SKM-1 treated with dmso at 0.1 percent for 144 hours (cell line): ENCODE measurements at regions not wholly inside any gene's neighbourhood (a gene's known extent, or its start where the extent isn't known, plus 50 kb on each side); places are given as distances from the start of the nearest gene placed in this dataset.
"Not testable (repeated sequence)": the region's sequence is repeated elsewhere in the genome, so short reads cannot be mapped to it uniquely, and the experiment has no call there.

ENCODE experiments used
- DNase-seq: peaks from one replicate; lab custom pipeline; 2025; ENCODE audit not compliant: unreplicated experiment; lab: John Stamatoyannopoulos, UW

DNA sequence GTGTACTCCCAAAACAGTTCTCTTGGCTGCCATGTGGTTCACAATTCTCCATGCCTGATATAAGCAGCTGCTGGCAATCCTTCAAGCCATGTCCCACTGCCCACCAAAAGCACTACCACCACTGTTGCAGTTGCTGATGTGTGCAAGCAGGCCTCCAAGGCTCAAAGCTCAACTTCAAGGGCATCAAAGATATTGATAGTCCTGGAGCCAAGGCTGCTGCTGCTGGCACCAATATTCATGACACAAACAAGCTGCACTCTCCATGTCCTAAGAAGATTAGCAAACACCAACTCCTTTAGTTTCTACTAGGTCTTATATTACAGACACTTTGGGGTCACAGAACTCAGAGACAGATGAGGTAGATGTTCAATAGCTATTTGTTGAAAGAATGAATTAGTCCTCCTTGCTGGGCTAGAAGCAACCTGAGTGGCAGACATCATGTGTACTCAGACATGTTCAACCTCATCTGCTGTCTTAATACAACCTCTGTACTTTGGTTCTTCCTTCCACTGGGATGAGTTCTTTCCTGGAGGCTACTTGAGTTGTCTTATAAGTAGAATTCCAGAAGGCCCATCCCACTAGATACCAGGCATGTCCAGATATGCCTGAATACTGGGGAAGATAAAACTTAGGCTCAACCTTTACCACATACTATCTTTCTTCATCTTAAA lies 104.5 kb upstream of the UGP2 start:
- no peak for DNase-seq

GRCh38 chr2:63738019-63738418 lies 103.7 kb upstream of the UGP2 start:
- no peak for DNase-seq

- not testable (repeated sequence) for DNase-seq
Measured at GRCh38 chr2:63739180-63739579, 102.5 kb upstream of the UGP2 start.

GRCh38 chr2:63740020-63740419 lies 101.7 kb upstream of the UGP2 start:
- DNase-seq = no peak

- DNase-seq = no peak
Measured at GRCh38 chr2:63740943-63741342, 100.8 kb upstream of the UGP2 start.

DNA sequence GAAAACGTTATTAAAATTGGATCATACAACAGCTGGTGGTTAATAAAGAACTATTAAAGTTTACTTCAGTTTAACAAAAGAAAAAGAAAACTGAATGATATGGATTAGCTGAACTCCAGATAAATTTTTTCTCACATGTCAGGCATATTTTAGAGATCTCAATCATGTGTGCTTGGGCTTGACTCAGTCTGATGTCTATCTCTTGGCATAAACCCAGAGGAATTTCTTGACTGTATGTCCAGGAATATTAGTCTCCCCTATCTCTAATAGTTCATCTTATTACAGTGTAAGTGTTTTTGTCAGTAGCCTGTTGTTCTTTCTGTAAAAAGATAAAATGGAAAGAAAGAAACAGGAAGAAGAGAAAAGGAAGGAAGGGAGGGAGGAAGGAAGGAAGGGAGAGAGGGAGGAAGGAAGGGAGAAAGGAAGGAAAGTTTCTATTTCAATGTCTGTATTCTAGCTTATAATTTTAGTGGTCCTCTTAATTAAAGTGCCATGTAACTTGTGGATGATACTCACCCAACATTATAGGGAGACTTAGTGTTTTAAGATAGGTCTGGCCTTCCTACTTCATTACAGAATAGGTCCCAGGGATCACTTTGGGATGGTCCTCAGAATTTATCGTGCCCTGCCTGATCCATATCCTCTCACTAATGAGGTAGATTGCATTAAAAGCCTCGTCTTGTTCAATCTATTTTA lies 99.7 kb upstream of the UGP2 start:
- DNase-seq = no peak

GRCh38 chr2:63742580-63742976 lies 99.1 kb upstream of the UGP2 start:
- DNase-seq = no peak

DNA sequence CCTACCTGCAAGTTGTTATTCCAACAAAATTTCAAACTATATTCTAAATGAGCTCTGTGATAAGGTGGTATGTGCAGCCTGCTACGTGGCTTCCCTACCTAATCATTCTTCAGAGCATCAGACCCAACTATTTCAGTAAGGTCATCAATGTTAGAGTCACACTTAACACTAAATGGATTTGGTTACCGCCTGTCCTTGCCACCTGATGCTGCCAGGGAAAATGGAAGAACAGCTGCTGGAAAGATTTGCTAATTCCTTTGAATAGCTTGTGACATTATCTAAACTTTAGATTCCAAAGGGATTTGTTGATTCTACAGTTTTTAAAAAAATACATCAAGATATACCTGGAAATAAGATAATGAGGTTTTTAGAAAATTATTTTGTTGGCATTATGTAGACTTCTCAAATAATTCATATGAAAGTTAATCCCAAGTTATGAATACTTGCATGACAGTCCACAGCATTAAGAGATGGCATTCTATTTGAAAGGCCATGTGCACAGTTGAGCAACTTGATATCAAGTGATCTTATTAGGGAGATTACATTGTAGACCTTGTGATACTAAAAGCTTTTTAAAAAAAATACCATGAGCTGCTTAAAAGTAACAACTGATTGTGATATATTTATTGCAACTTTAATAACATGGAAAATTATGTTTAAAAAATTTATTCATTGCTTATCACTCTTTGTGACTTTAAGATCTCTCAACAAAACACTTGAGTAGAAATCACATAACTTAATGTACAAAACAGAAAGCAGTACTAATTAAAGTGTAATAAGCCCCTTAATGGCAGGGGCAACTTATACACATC lies 98.3 kb upstream of the UGP2 start:
- no peak for DNase-seq

GRCh38 chr2:63743982-63744966 lies 97.4 kb upstream of the UGP2 start:
- no peak for DNase-seq

DNA sequence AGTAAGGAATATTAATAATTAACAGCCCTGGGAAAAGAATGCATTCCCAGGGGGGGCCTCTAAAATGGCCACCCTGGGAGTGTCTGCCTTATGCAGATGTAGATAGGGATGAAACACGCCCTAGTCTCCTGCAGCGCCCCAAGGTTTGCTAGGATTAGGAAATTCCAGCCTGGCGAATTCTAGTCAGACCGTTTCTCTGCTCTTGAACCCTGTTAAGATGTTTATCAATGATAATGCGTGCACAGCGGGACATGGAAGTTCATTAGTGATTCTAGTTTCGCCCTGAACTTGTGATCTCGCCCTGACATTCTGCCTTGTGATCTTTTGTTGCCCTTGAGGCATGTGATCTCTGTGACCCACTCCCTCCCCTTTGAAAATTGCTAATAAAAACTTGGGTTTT lies 95.1 kb upstream of the UGP2 start:
- not testable (repeated sequence) for DNase-seq

- no peak for DNase-seq
Measured at GRCh38 chr2:63751901-63752300, 89.8 kb upstream of the UGP2 start.

GRCh38 chr2:63755216-63755615 lies 86.5 kb upstream of the UGP2 start:
- DNase-seq = no peak

- DNase-seq = no peak
Measured at GRCh38 chr2:63755965-63756364, 85.7 kb upstream of the UGP2 start.

- DNase-seq = no peak
Measured at GRCh38 chr2:63763391-63763941, 78.2 kb upstream of the UGP2 start.

DNA sequence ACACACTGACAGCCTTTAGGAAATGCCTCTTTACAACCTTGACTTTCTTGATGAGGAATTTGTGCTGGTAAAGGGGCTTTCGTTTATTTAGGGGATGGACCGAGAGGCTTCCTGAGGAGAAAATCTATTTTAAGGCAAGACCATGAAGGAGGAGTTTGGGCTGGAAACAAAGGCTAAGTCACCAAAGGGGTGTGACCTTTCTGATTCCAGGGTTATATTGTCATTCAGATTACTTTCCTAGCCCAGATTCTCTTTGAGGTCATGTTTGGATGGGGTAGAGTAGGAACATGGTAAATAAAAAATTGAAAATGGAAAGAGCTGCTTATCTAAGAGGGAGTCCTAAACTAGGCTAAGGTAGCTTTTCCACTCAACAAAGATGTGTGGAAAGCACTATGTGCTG lies 77.1 kb upstream of the UGP2 start:
- DNase-seq = no peak

GRCh38 chr2:63765117-63765516 lies 76.6 kb upstream of the UGP2 start:
- DNase-seq = no peak

DNA sequence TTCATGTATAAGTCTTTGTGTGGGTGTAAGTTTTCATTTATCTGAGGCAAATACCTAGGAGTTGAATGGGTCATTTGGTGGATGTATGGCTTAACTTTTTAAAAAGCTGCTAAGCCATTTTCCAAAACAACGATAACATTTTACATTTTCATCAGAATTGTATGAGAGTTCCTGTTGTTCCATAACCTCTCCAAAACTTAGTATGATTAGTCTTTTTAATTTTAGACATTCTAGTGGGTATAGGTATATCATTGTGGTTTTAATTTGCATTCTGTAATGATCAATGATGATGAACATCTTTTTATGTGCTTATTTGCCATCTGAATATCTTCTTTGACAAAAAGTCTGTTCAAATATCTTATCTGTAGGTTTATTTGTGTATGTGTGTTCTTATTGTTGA lies 74.4 kb upstream of the UGP2 start:
- no peak for DNase-seq

GRCh38 chr2:63768051-63768450 lies 73.6 kb upstream of the UGP2 start:
- DNase-seq = no peak

GRCh38 chr2:63769915-63770314 lies 71.8 kb upstream of the UGP2 start:
- DNase-seq = no peak

DNA sequence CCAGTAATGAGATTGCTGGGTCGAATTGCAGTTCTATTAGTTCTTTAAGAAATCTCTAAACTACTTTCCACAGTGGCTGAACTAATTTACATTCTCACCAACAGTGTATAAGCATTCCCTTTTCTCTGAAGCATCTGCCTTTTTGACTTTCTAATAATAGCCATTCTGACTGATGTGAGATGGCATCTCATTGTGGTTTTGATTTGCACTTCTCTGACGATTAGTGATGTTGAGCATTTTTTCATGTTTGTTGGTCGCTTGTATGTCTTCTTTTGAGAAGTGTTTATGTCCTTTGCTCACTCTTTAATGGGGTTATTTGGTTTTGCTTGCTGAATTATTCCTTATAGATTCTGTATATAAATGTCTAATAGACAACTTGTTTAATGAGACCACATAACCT lies 69.6 kb upstream of the UGP2 start:
- DNase-seq = no peak

GRCh38 chr2:63775191-63775590 lies 66.5 kb upstream of the UGP2 start:
- no peak for DNase-seq
